HepG2 (cell line): ENCODE measurements at regions not wholly inside any gene's neighbourhood (a gene's known extent, or its start where the extent isn't known, plus 50 kb on each side); places are given as distances from the start of the nearest gene placed in this dataset.

ENCODE experiments used
- ATAC-seq: fragments of 200-7000 bp; cut with Tn5 transposase; 3 replicates; pipeline ENCODE4 v1.9.1; 2020; ENCODE audit warnings: mild to moderate bottlenecking, moderate library complexity
- BruUV-seq: library from RNA; stranded (reverse); fragments of 400-500 nt; replicated peaks from 2 replicates; lab custom pipeline; 2021; lab: Mats Ljungman, UMichigan
- CTCF ChIA-PET: fragments of 300-600 bp; formaldehyde crosslinking; extraction: SDS; loops from one replicate; lab custom pipeline; 2021; ENCODE audit warnings: low total read pairs, inconsistent platforms, low intra/inter-chr PET ratio; lab: Yijun Ruan, JAX
- POLR2A ChIA-PET: fragments of 350-600 bp; sonication (Branson Sonifier 250); formaldehyde crosslinking; loops from one replicate; lab custom pipeline; 2020; ENCODE audit warnings: antibody characterized with exemption, inconsistent platforms; lab: Yijun Ruan, JAX
- DNase-seq: peaks from one replicate; pipeline ENCODE4 v3.0.0-alpha.2; 2015; ENCODE audit warnings: low spot score
- FAIRE-seq: peaks from 3 replicates; lab custom pipeline; 2011; peaks lifted over from hg19 to GRCh38; lab: Jason Lieb, UNC
- H2AFZ ChIP-seq: one replicate; pipeline ENCODE4 v1.6.1; 2011; ENCODE audit warnings: low read length, inconsistent platforms
- H3K27ac ChIP-seq: fragments of 300-600 bp; 3 replicates; pipeline ENCODE4 v1.8.0; 2011; ENCODE audit warnings: mixed run types, mild to moderate bottlenecking, mixed read lengths, low read length, inconsistent platforms; ENCODE audit not compliant: insufficient read depth; ENCODE audit errors: extremely low read length
- H3K27me3 ChIP-seq, 2 experiments: fragments of 200-600 bp in 1 of 2; 2 replicates in 1 of 2; 3 replicates in 1 of 2; pipeline versions ENCODE4 v1.6.0 to v1.8.0; 2011; ENCODE audit warnings: low read length in 2 of 2, mild to moderate bottlenecking in 2 of 2, moderate library complexity in 2 of 2, inconsistent platforms in 1 of 2; ENCODE audit not compliant: insufficient read depth in 2 of 2, control insufficient read depth in 1 of 2
- H3K36me3 ChIP-seq, 2 experiments: fragments of 200-600 bp in 1 of 2; replicated peaks in 1 of 2; 2 replicates in 1 of 2; 3 replicates in 1 of 2; pipeline versions ENCODE4 v1.5.1 to v1.8.0; 2011; ENCODE audit warnings: low read length in 2 of 2, inconsistent platforms in 1 of 2; ENCODE audit not compliant: insufficient read depth in 2 of 2, control insufficient read depth in 1 of 2
- H3K4me1 ChIP-seq: 2 replicates; pipeline ENCODE4 v1.5.1; 2012; ENCODE audit warnings: low read length, inconsistent platforms; ENCODE audit not compliant: insufficient read depth
- H3K4me2 ChIP-seq: 2 replicates; pipeline ENCODE4 v1.6.0; 2011; ENCODE audit warnings: low read depth, low read length, inconsistent platforms
- H3K4me3 ChIP-seq, 3 experiments: fragments of 200-600 bp in 1 of 3; sonication (generic), shearing (Covaris generic) in 1 of 3; replicated peaks in 1 of 3; 2 replicates each; pipeline ENCODE4 v1.5.1; 2011 to 2016; ENCODE audit warnings: low read length in 3 of 3, inconsistent platforms in 2 of 3, low read depth in 2 of 3, mild to moderate bottlenecking in 2 of 3, control low read depth in 1 of 3, mixed read lengths in 1 of 3; ENCODE audit not compliant: insufficient read depth in 1 of 3
- H3K79me2 ChIP-seq: one replicate; pipeline ENCODE4 v1.6.1; 2011; ENCODE audit warnings: low read length, inconsistent platforms; ENCODE audit not compliant: insufficient read depth
- H3K9ac ChIP-seq: 2 replicates; pipeline ENCODE4 v1.6.0; 2011; ENCODE audit warnings: mild to moderate bottlenecking, low read depth, low read length, inconsistent platforms; ENCODE audit not compliant: insufficient read depth
- H3K9me3 ChIP-seq: 2 replicates; pipeline ENCODE4 v1.5.1; 2012; ENCODE audit warnings: mild to moderate bottlenecking, low read length
- H4K20me1 ChIP-seq: 2 replicates; pipeline ENCODE4 v1.6.0; 2011; ENCODE audit warnings: inconsistent platforms, mild to moderate bottlenecking, low read length, moderate library complexity; ENCODE audit not compliant: insufficient read depth
- FOXK2 ChIP-seq: fragments of 450-650 bp; IDR thresholded peaks from 2 replicates; pipeline ENCODE4 v1.6.1; 2016
- MTF2 ChIP-seq: sonication (generic); formaldehyde crosslinking; IDR thresholded peaks from 2 replicates; pipeline ENCODE4 v1.5.0; 2020; ENCODE audit warnings: missing genetic modification reagents, borderline replicate concordance
- STAG1 ChIP-seq: sonication (generic); formaldehyde crosslinking; IDR thresholded peaks from 2 replicates; pipeline ENCODE4 v1.4.0; 2020; ENCODE audit warnings: missing genetic modification reagents
- ZNF101 ChIP-seq: sonication (generic); formaldehyde crosslinking; IDR thresholded peaks from 2 replicates; pipeline ENCODE4 v1.4.0; 2020; ENCODE audit warnings: mild to moderate bottlenecking, low read depth, missing genetic modification reagents, borderline replicate concordance
- in situ Hi-C: cut with HindIII; loops from 2 replicates; pipeline ENCODE4 v1.10.0; 2017; ENCODE audit warnings: low pct_unique_long_range_greater_than_20kb; ENCODE audit not compliant: extremely low pct_ligation_motif_present
- intact Hi-C: fragments of 100-400 bp; cut with micrococcal nuclease; formaldehyde crosslinking; loops from one replicate; pipeline ENCODE4 v1.10.0; 2022; ENCODE audit not compliant: unreplicated experiment
- TF ChIP-seq, protein P1 (sequence below): sonication (generic); formaldehyde crosslinking; IDR thresholded peaks from 2 replicates; pipeline ENCODE4 v1.5.0; 2020; ENCODE audit warnings: mild to moderate bottlenecking, missing genetic modification reagents, moderate library complexity
- TF ChIP-seq, protein P2 (sequence below): sonication (generic); formaldehyde crosslinking; IDR thresholded peaks from 2 replicates; pipeline ENCODE4 v1.4.0; 2020; ENCODE audit warnings: mild to moderate bottlenecking, missing genetic modification reagents

DNA sequence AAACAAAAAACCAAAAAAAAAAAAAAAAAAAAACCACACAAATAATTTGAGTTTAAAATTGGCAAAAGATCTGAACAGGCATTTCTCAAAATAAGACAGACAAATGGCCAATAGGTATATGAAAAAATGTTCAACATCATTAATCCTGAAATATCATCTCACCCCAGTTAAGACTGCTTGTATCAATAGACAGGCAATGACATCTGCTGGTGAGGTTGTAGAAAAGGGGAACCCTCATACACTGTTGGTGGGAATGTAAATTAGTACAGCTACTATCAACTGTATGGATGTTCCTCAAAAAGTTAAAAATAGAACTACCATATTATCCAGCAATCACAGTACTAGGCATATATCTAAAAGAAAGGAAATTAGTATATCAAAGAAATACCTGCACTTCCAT lies 523.1 kb downstream of the XIRP2 start:
- no peak overlapping the region for H3K4me3 ChIP-seq
- H2AFZ ChIP-seq = no peak overlapping the region
- no peaks in the 10 kb centered on the region for H3K79me2 ChIP-seq
- no peaks in the 10 kb centered on the region for H3K9me3 ChIP-seq
- FAIRE-seq (no peak), DNase-seq (no peak), ATAC-seq (no peak)
- H3K4me2 ChIP-seq = no peak overlapping the region
- CTCF ChIA-PET = no interaction called here
- no peaks in the 10 kb centered on the region for H3K27me3 ChIP-seq
- H3K4me1 ChIP-seq = no peaks in the 10 kb centered on the region
- in situ Hi-C loops (no loop called here), intact Hi-C loops (loop anchor here (1.0 kb wide), 1 partner anchor 872 kb away; no protein-coding TSS in a partner anchor)
- no peak overlapping the region for H3K9ac ChIP-seq
- no peaks in the 10 kb centered on the region for H3K36me3 ChIP-seq
- no peaks in the 10 kb centered on the region for H4K20me1 ChIP-seq
- TF ChIP-seq FOXK2 (no peak), STAG1 (peak; percentile 41), MTF2 (CRISPR knock-in tag) (no peak), ZNF101 (CRISPR knock-in tag) (no peak)
- TF ChIP-seq, protein P1, sequence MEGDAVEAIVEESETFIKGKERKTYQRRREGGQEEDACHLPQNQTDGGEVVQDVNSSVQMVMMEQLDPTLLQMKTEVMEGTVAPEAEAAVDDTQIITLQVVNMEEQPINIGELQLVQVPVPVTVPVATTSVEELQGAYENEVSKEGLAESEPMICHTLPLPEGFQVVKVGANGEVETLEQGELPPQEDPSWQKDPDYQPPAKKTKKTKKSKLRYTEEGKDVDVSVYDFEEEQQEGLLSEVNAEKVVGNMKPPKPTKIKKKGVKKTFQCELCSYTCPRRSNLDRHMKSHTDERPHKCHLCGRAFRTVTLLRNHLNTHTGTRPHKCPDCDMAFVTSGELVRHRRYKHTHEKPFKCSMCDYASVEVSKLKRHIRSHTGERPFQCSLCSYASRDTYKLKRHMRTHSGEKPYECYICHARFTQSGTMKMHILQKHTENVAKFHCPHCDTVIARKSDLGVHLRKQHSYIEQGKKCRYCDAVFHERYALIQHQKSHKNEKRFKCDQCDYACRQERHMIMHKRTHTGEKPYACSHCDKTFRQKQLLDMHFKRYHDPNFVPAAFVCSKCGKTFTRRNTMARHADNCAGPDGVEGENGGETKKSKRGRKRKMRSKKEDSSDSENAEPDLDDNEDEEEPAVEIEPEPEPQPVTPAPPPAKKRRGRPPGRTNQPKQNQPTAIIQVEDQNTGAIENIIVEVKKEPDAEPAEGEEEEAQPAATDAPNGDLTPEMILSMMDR (CRISPR knock-in tag) = peak; percentile 39
- TF ChIP-seq, protein P2, sequence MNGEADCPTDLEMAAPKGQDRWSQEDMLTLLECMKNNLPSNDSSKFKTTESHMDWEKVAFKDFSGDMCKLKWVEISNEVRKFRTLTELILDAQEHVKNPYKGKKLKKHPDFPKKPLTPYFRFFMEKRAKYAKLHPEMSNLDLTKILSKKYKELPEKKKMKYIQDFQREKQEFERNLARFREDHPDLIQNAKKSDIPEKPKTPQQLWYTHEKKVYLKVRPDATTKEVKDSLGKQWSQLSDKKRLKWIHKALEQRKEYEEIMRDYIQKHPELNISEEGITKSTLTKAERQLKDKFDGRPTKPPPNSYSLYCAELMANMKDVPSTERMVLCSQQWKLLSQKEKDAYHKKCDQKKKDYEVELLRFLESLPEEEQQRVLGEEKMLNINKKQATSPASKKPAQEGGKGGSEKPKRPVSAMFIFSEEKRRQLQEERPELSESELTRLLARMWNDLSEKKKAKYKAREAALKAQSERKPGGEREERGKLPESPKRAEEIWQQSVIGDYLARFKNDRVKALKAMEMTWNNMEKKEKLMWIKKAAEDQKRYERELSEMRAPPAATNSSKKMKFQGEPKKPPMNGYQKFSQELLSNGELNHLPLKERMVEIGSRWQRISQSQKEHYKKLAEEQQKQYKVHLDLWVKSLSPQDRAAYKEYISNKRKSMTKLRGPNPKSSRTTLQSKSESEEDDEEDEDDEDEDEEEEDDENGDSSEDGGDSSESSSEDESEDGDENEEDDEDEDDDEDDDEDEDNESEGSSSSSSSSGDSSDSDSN (CRISPR knock-in tag) = no peak
- no peak overlapping the region for H3K27ac ChIP-seq
- no TSS peak for BruUV-seq
- POLR2A ChIA-PET = no interaction called here
